HG03457 (cell line): ENCODE measurements at regions not wholly inside any gene's neighbourhood (a gene's known extent, or its start where the extent isn't known, plus 50 kb on each side); places are given as distances from the start of the nearest gene placed in this dataset.

Source experiments
- ATAC-seq: cut with Tn5 transposase; IDR thresholded peaks from one replicate; pipeline ENCODE4 v1.9.1; 2021; ENCODE audit warnings: moderate number of reproducible peaks; ENCODE audit not compliant: unreplicated experiment

DNA sequence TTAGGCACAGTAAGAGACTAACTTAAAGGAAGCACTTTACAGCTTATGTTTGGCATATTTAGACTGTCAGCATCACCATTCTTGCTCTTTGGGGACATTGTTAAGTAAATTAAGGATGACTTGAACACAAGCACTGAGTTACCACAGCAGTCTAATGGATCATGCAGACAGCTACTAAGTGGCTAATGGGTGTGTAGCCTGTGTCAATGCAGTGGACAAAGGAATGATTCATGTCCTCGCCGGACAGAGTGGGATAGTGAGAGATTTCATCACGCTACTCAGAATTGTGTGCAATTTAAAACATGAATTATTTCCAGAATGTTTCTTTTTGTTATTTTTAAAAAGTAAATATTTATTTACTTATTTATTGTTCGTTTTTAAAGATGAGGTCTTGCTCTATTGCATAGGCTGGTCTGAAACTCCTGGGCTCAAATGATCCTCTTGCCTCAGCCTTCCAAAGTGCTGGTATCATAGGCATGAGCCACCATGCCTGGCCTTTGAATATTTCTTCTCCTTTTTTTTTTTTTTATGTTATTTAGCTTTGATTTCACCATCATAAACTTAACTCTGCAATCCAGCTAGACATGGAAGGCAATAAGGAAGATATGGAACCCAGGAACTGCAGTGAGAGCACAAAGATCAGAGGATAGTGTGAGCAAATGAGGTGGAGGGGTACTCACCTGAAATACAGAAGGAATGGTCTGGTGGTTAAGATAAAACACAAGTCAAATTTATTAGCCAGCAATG lies 53.0 kb upstream of the KLF4 start:
- ATAC-seq: no peak

GRCh38 chr9:107541523-107541922 lies 52.0 kb upstream of the KLF4 start:
- ATAC-seq: no peak

GRCh38 chr9:107540164-107540561 lies 50.6 kb upstream of the KLF4 start:
- ATAC-seq: no peak

- no peak for ATAC-seq
Measured at GRCh38 chr9:107539427-107540163, 50.0 kb upstream of the KLF4 start.
